ENCODE measurements at regions not wholly inside any gene's neighbourhood (a gene's known extent, or its start where the extent isn't known, plus 50 kb on each side); places are given as distances from the start of the nearest gene placed in this dataset.

GRCh38 chrX:138791551-138791950 lies 80.0 kb upstream of the FGF13 start:
- H3K79me2 ChIP-seq (ENCODE audit: insufficient read depth, low read length), result no peaks in the 10 kb centered on the region
- no peak overlapping the region for H3K27ac ChIP-seq (ENCODE audit: low read depth, low read length)
- no peak for ATAC-seq
- no TSS peak for BruUV-seq (replicated peaks)
- ChIA-PET POLR2A (no interaction called here), CTCF (no interaction called here), RAD21 (ENCODE audit: low non-redundant PET in 1 of 2, low total read pairs in 2 of 2, uncharacterized antibody in 2 of 2, unreplicated experiment in 2 of 2) (no interaction called here)
- TF ChIP-seq ZBTB33 (IDR thresholded peaks at IDR 0.05; ENCODE audit: extremely low read depth, insufficient replicate concordance, low read length) (no peak), ZNF274 (IDR thresholded peaks at IDR 0.05; ENCODE audit: low read depth, low read length) (no peak), EZH2phosphoT487 (IDR thresholded peaks at IDR 0.05; ENCODE audit: borderline replicate concordance) (no peak), JUND (IDR thresholded peaks at IDR 0.05) (no peak), YY1 (IDR thresholded peaks at IDR 0.05; ENCODE audit: extremely low read depth, insufficient replicate concordance, low read depth, low read length) (no peak), SIN3A (IDR thresholded peaks at IDR 0.05; ENCODE audit: low read depth) (no peak)
- H3K9me3 ChIP-seq (ENCODE audit: control insufficient read depth in 1 of 2, insufficient read depth in 1 of 2, low read depth in 1 of 2, low read length in 2 of 2), result no peaks in the 10 kb centered on the region
- DNase-seq (ENCODE audit: low read depth, low spot score), result no peak
- no peak overlapping the region for H3K4me2 ChIP-seq (ENCODE audit: low read length)
- H3K36me3 ChIP-seq (ENCODE audit: control insufficient read depth in 1 of 2, insufficient read depth in 2 of 2, low read length in 2 of 2), result no peaks in the 10 kb centered on the region
- H4K20me1 ChIP-seq (ENCODE audit: insufficient read depth), result no peaks in the 10 kb centered on the region
- no peaks in the 10 kb centered on the region for H3K4me1 ChIP-seq (ENCODE audit: control insufficient read depth in 1 of 2, insufficient read depth in 2 of 2, low read length in 2 of 2)
- no peaks in the 10 kb centered on the region for H3K27me3 ChIP-seq (ENCODE audit: insufficient read depth, low read length)
- intact Hi-C loops (cut with micrococcal nuclease), result no loop called here
- no peak overlapping the region for H3K9ac ChIP-seq (ENCODE audit: low read length)
- no peak overlapping the region for H2AFZ ChIP-seq (ENCODE audit: low read depth, low read length, poor library complexity, severe bottlenecking)
- no peak overlapping the region for H3K4me3 ChIP-seq (replicated peaks in 1 of 2; ENCODE audit: low read depth in 1 of 2, low read length in 2 of 2)
- no peaks in the 10 kb centered on the region for H3K9me2 ChIP-seq (ENCODE audit: insufficient read depth)

- Histone ChIP-seq H3K4me1 (ENCODE audit: control insufficient read depth in 1 of 2, insufficient read depth in 2 of 2, low read length in 2 of 2) (no peaks in the 10 kb centered on the region), H4K20me1 (ENCODE audit: insufficient read depth) (no peaks in the 10 kb centered on the region), H3K9ac (ENCODE audit: low read length) (no peak overlapping the region), H3K4me3 (replicated peaks in 1 of 2; ENCODE audit: low read depth in 1 of 2, low read length in 2 of 2) (no peak overlapping the region), H3K9me3 (ENCODE audit: control insufficient read depth in 1 of 2, insufficient read depth in 1 of 2, low read depth in 1 of 2, low read length in 2 of 2) (no peaks in the 10 kb centered on the region), H3K9me2 (ENCODE audit: insufficient read depth) (no peaks in the 10 kb centered on the region), H2AFZ (ENCODE audit: low read depth, low read length, poor library complexity, severe bottlenecking) (no peak overlapping the region), H3K79me2 (ENCODE audit: insufficient read depth, low read length) (no peaks in the 10 kb centered on the region), H3K4me2 (ENCODE audit: low read length) (no peak overlapping the region), H3K36me3 (ENCODE audit: control insufficient read depth in 1 of 2, insufficient read depth in 2 of 2, low read length in 2 of 2) (no peaks in the 10 kb centered on the region), H3K27ac (ENCODE audit: low read depth, low read length) (no peak overlapping the region), H3K27me3 (ENCODE audit: insufficient read depth, low read length) (no peaks in the 10 kb centered on the region)
- BruUV-seq (replicated peaks), result no TSS peak
- intact Hi-C loops (cut with micrococcal nuclease), result no loop called here
- ATAC-seq (no peak), DNase-seq (ENCODE audit: low read depth, low spot score) (no peak)
- ChIA-PET CTCF (no interaction called here), RAD21 (ENCODE audit: low non-redundant PET in 1 of 2, low total read pairs in 2 of 2, uncharacterized antibody in 2 of 2, unreplicated experiment in 2 of 2) (no interaction called here), POLR2A (no interaction called here)
- TF ChIP-seq ZNF274 (IDR thresholded peaks at IDR 0.05; ENCODE audit: low read depth, low read length) (no peak), FOSL1 (IDR thresholded peaks at IDR 0.05; ENCODE audit: low read depth) (no peak), MAX (IDR thresholded peaks at IDR 0.05) (no peak), ZFX (IDR thresholded peaks at IDR 0.05) (no peak), ATF3 (IDR thresholded peaks at IDR 0.05) (no peak), CBX3 (IDR thresholded peaks at IDR 0.05; ENCODE audit: low read depth) (no peak), REST (IDR thresholded peaks at IDR 0.05; ENCODE audit: low read depth) (no peak), EGR1 (IDR thresholded peaks at IDR 0.05; ENCODE audit: low read depth) (no peak), EZH2phosphoT487 (IDR thresholded peaks at IDR 0.05; ENCODE audit: borderline replicate concordance) (no peak), POLR2AphosphoS5 (IDR thresholded peaks at IDR 0.05; ENCODE audit: low read depth, low read length) (no peak), CEBPB (IDR thresholded peaks at IDR 0.05; ENCODE audit: low read depth) (no peak), SIN3A (IDR thresholded peaks at IDR 0.05; ENCODE audit: low read depth) (no peak), SP1 (IDR thresholded peaks at IDR 0.05; ENCODE audit: low read depth) (no peak), SRF (IDR thresholded peaks at IDR 0.05; ENCODE audit: low read depth) (no peak), ELF1 (IDR thresholded peaks at IDR 0.05; ENCODE audit: borderline replicate concordance, low read depth) (no peak)
Observed at GRCh38 chrX:138788771-138789170, 77.3 kb upstream of the FGF13 start.

All from HCT116 (cell line).